A549 (cell line): ENCODE measurements at regions not wholly inside any gene's neighbourhood (a gene's known extent, or its start where the extent isn't known, plus 50 kb on each side); places are given as distances from the start of the nearest gene placed in this dataset.

ENCODE experiments used
- CTCF ChIP-seq: fragments of >200 bp; sonication (Bioruptor Twin); formaldehyde crosslinking; IDR thresholded peaks from 3 replicates; pipeline ENCODE4 v1.5.1; 2016
- E2F6 ChIP-seq: IDR thresholded peaks from 2 replicates; pipeline ENCODE4 v1.6.1; 2012; ENCODE audit warnings: low read depth, borderline replicate concordance
- EHMT2 ChIP-seq: fragments of 200-600 bp; sonication (generic); IDR thresholded peaks from 2 replicates; pipeline ENCODE4 v1.6.1; 2016; ENCODE audit warnings: antibody characterized with exemption, low read depth, mild to moderate bottlenecking, moderate library complexity
- EP300 ChIP-seq, 2 experiments: fragments of >200 bp; sonication (Bioruptor Twin); formaldehyde crosslinking; IDR thresholded peaks; 2 replicates in 1 of 2; 3 replicates in 1 of 2; pipeline ENCODE4 v1.6.1; 2016 to 2017
- KDM5A ChIP-seq: fragments of 200-600 bp; sonication (generic); IDR thresholded peaks from 2 replicates; pipeline ENCODE4 v1.6.1; 2016; ENCODE audit warnings: antibody characterized with exemption, mild to moderate bottlenecking
- MAX ChIP-seq: IDR thresholded peaks from 2 replicates; pipeline ENCODE4 v1.6.1; 2012
- MAZ ChIP-seq: fragments of 150-350 bp; IDR thresholded peaks from 2 replicates; pipeline ENCODE4 v1.6.1; 2014; ENCODE audit warnings: antibody characterized with exemption, low read depth, low read length, borderline replicate concordance
- MYC ChIP-seq: IDR thresholded peaks from 2 replicates; pipeline ENCODE4 v1.6.1; 2012; ENCODE audit warnings: mild to moderate bottlenecking, inconsistent platforms, low read length, improper control_type of control experiment, borderline replicate concordance
- POLR2A ChIP-seq: IDR thresholded peaks from 2 replicates; pipeline ENCODE4 v1.6.1; 2012; ENCODE audit warnings: mild to moderate bottlenecking, low read length
- REST ChIP-seq: fragments of 200-600 bp; sonication (generic); IDR thresholded peaks from 2 replicates; pipeline ENCODE4 v1.6.1; 2016; ENCODE audit warnings: antibody characterized with exemption, mild to moderate bottlenecking, moderate library complexity
- RNF2 ChIP-seq: fragments of 200-600 bp; sonication (generic); IDR thresholded peaks from 2 replicates; pipeline ENCODE4 v1.6.1; 2016; ENCODE audit warnings: low read depth, mild to moderate bottlenecking, antibody characterized with exemption, moderate library complexity, borderline replicate concordance
- SMC3 ChIP-seq: fragments of >200 bp; sonication (Bioruptor Twin); formaldehyde crosslinking; IDR thresholded peaks from 3 replicates; pipeline ENCODE4 v1.6.1; 2018; ENCODE audit warnings: inconsistent platforms
- SREBF2 ChIP-seq: fragments of 450-650 bp; IDR thresholded peaks from 2 replicates; pipeline ENCODE4 v1.6.1; 2014; ENCODE audit warnings: mild to moderate bottlenecking, moderate library complexity
- USF2 ChIP-seq: fragments of 450-650 bp; IDR thresholded peaks from 2 replicates; pipeline ENCODE4 v1.6.1; 2014; ENCODE audit warnings: antibody characterized with exemption

- TF ChIP-seq CTCF (no peak), USF2 (no peak), MAZ (no peak), MAX (no peak), KDM5A (no peak), RNF2 (no peak), SMC3 (no peak), SREBF2 (no peak), MYC (no peak), EHMT2 (no peak), POLR2A (no peak), EP300 (IDR thresholded peaks at IDR 0.05) (no peak), E2F6 (no peak), REST (no peak)
Observed at GRCh38 chr4:84166486-84166885, 332.6 kb downstream of the NKX6-1 start.
